Ovary (tissue), 3 donors: ENCODE measurements at regions not wholly inside any gene's neighbourhood (a gene's known extent, or its start where the extent isn't known, plus 50 kb on each side); places are given as distances from the start of the nearest gene placed in this dataset.

Experiments
- POLR2A ChIP-seq: fragments of 450-650 bp; IDR thresholded peaks from one replicate; pipeline ENCODE4 v1.6.1; 2017; ENCODE audit warnings: antibody characterized with exemption, mild to moderate bottlenecking, moderate library complexity
- TF ChIP-seq, protein P1 (sequence below), 3 donors: fragments of 450-650 bp in 2 of 3; fragments of 200-600 bp in 1 of 3; IDR thresholded peaks; one replicate each; pipeline versions ENCODE4 v1.5.1 to v1.8.0; 2016 to 2022; ENCODE audit warnings: antibody characterized with exemption in 3 of 3, mild to moderate bottlenecking in 1 of 3
- donor health status: DM: no; HTN: no; CAD: no.

DNA sequence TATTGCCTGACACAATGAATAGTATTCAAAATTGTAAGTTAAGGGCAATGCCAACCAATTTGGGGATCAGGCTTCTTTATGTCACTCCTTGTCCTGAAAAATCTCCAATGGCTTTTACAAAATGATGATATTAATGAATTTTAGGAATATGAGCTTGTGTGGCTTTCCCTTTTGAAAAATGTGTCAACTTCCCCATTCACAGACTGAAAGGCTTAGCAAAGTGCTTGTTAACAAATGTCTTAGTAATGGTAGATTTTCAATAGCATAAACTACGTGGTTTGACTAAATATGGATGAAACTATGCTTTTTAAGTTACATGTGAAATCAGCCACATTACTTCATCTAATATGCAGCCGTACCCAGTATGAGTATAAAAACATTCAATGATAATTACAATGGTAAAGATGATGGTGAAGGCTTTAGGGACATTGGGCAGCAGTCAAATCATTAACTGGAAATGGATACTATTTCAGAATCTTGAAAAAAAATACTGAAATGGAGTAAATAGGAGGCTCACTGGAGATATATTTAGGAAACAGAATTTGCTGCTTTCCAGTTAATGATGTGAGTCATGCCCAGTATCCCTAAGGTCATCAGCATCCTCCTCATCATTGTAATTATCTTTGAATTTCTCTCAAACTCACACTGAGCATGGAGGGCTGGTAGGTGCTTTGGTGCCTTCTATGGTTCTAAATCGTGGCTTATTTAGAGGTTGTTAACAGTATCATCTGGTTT lies 113.3 kb upstream of the ZNF608 start:
- TF ChIP-seq, protein P1, sequence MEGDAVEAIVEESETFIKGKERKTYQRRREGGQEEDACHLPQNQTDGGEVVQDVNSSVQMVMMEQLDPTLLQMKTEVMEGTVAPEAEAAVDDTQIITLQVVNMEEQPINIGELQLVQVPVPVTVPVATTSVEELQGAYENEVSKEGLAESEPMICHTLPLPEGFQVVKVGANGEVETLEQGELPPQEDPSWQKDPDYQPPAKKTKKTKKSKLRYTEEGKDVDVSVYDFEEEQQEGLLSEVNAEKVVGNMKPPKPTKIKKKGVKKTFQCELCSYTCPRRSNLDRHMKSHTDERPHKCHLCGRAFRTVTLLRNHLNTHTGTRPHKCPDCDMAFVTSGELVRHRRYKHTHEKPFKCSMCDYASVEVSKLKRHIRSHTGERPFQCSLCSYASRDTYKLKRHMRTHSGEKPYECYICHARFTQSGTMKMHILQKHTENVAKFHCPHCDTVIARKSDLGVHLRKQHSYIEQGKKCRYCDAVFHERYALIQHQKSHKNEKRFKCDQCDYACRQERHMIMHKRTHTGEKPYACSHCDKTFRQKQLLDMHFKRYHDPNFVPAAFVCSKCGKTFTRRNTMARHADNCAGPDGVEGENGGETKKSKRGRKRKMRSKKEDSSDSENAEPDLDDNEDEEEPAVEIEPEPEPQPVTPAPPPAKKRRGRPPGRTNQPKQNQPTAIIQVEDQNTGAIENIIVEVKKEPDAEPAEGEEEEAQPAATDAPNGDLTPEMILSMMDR (IDR thresholded peaks at IDR 0.05) = no peak
- no peak for TF ChIP-seq POLR2A
